Pons (tissue), 1 donor: ENCODE measurements at regions not wholly inside any gene's neighbourhood (a gene's known extent, or its start where the extent isn't known, plus 50 kb on each side); places are given as distances from the start of the nearest gene placed in this dataset.
"Not testable (repeated sequence)": the region's sequence is repeated elsewhere in the genome, so short reads cannot be mapped to it uniquely, and the experiment has no call there.

Experiments
- DNase-seq: peaks from one replicate; pipeline ENCODE4 v3.0.0-alpha.2; 2016; ENCODE audit warnings: low spot score

- no peak for DNase-seq
Measured at GRCh38 chr3:43838009-43838758, 147.4 kb downstream of the ABHD5 start.

DNA sequence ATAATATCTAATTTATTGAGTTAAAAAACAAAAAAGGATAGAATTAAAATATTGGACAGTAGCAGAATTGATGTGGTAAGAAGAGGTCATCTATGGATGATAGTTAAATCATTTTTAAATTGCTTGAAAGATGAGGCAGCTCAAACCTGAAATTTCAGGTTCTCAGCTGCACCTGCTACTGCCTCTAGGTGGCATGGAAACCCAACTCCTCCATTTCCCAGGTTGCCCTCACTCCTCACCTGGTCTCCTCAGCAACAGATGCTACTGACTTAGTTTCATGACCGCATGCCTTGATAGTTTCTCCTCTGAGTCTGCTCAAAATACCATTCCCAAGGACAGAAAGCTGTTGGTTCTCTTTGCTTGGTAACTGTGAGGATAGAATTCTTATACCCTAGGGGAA, 148.1 kb downstream of the ABHD5 start:
- no peak for DNase-seq

- no peak for DNase-seq
Measured at GRCh38 chr3:43843386-43843785, 152.6 kb downstream of the ABHD5 start.

DNA sequence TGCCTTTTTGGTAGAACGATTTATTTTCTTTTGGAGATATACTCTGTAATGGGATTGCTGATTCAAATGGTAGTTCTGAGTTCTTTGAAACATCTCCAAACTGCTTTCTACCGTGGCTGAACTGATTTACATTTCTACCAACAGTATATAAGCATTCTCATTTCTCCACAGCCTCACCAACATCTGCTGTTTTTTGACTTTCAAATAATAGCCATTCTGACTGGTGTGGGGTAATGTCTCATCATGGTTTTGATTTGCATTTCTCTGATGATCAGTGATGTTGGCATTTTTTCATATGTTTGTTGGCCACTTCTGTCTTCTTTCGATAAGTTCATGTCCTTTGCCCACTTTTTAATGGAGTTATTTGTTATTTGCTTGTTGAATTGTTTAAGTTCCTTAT, 154.0 kb downstream of the ABHD5 start:
- DNase-seq: no peak

DNA sequence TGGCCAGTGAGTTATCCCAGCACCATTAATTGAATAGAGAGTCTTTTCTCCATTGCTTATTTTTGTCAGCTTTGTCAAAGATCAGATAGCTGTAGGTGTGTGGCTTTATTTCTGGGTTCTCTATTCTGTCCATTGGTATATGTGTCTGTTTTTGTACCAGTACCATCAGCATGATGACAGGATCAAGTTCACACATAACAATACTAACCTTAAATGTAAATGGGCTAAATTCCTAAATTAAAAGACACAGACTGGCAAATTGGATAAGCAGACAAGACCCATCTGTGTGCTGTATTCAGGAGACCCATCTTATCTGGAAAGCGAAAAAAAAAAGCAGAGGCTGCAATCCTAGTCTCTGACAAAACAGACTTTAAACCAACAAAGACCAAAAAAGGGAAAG, 154.8 kb downstream of the ABHD5 start:
- not testable (repeated sequence) for DNase-seq

DNA sequence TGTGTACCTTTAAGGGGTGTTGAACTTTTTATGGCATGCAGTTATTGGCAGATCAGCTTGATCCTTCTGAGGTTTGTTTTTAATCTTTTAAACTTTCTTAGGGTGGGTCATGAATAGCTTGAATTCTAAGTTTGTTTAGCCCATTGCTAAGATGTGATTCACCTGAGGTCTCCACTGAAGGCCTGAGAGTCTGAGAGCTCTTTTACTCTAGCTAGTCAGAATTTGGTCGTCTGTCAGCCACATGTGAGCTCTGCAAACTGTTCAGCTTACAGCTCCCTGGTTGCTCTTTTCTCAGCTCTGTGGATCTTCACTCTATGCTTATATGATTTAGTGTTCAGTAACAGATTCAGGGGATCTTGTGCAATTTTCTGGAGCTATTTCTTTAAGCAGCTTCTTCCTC, 161.3 kb downstream of the ABHD5 start:
- DNase-seq: no peak

GRCh38 chr3:43854283-43854682, 163.5 kb downstream of the ABHD5 start:
- no peak for DNase-seq

GRCh38 chr3:43854916-43855315, 164.2 kb downstream of the ABHD5 start:
- DNase-seq: no peak

DNA sequence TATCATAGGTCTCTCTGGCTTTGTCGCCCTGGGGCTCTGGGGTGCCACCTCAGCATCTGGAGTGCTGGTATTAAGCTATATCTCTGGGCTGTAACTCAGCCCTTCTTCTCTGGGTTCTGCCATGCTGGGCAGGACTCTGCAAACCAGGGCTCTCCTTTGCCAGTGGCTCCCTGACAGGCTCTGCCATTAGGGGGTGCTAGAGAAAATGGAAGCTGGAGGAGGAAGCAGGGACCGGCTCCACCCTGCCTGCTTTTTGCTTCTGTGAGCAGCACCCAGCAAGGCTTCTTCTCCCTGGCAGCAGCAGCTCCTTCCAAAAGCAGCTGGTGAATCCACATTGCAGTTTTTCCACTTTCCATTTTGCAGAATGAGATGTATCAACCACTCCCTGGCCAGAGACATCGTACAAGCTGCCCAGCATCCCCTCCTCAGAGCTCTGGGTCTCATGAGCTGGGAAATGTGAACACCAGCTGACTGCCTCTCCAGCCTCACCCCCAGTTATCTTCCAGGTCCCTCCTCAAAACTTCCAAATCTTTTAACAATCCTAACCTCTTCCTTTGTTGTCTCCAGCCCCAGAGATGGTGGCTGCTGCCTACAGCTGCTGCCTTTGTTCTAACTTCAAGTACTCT, 165.0 kb downstream of the ABHD5 start:
- DNase-seq: peak; percentile 63

DNA sequence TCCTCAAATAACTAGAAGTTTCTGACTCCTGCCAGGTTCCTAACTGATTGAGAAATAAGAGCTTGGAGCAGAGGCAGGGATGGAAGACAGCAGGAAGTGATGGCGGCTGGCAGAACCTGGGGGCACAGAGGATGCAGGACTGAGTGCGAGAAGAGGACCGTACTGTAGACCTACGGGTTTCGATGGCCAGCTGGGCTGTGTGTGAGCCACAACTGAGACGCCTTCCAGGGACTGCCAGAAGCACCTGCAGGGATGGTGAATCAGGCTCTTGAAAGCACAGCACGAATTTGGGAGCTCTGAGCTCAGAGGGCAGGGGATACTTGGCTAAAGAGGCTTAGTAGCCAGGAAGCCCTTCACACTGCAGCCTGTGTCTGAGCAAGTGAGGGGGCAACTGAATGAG, 165.6 kb downstream of the ABHD5 start:
- DNase-seq: no peak

DNA sequence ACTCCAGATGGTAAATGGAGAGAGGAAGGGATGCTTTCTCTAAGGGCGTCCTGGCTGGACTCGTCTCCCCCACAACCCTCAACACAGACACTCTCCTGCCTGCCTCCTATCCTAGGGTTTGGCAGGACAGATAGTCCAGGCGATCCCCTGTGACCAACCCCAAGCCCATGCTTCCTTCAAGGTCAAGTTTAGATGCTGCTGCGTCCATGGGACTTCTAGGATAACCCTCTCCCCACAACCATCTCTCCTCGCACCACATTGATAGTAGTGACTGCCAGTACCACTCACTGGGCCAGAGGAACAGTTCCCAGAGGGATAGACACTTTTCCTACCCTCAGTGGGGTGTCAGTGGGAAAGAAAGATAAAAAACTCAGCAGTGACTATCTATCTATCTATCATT, 166.0 kb downstream of the ABHD5 start:
- DNase-seq: no peak

DNA sequence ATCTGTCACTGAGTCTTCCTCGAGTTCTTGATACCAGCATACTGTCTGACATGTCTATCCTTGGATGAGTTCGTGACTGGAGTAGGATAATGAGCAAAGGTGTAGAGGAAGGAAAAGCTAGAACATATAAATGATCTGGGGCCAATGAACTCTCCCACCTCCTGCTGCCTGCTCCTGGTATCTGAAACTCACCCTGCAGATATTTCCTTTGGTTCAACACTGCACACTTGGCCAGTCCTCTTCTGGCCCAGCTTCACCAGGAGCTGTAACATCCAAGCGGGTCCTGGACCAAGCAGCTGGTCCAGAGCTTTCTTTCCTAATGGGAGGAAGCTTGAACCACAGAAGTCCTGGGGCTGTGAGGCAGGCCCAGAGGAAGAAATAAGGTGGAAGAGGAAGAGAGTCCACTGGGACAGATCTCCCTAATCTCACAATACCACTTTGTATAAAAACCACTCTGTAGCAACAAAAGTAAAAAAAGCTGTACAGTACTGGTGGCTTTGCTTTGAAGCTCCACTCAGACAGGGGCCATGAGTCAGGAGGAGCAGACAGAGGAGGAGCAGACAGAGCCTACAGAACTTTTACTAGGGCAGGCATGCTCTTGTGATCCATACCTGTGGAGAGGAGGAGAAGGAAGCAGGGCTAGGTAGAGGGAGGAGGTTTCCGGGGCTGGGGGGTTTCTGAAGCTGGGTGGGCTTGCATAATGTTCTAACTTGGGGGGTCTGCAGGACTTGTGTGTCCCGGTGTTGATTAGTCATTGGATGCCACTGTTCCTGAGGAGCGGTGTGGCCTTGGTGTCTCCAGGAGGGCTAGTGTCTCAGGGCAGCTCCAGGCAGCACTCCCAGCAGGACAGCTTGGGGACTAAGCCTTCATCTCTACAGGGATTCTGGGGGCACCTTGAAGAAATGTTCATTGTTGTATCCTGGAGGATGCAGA, 166.9 kb downstream of the ABHD5 start:
- DNase-seq: no peak

DNA sequence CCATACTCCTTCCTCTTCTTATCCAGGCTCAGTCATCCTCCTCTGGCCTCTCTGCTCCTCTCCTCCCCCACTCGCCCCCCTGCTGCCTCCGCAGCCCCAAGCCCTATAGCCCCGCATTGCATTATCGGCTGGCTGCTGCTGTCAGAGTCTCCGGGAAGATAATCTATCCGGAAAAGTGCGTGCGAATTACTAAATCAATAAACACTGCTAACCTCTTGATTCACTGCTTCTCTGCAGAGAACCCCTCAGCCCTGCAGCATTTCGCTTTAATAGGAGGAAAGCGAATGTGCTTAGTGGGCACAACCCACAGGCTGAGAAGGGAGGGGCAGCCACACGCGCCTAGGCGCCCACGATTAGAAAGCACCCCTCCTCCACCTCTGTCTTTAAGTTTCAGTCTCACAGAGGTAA, 167.6 kb downstream of the ABHD5 start:
- DNase-seq: no peak

DNA sequence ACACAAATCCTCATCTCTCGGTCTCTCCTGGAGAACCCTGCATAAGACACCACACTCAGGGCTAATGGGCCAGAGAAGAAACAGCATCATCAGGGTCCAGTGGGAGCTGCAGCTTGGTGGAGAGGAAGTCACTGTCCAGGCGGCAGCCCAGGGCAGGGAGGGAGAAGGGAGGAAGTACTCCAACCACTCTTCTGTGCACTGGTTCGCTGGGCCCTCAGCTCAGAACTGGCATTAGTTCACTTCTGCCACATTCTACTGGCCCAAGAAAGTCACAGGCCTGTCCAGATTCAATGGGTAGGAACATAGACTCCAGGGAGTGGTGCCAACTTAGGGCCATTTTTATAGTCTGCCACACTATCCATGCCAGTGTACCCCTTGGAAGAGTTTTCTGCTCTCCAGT, 169.0 kb downstream of the ABHD5 start:
- DNase-seq: no peak

GRCh38 chr3:43861635-43862034, 170.9 kb downstream of the ABHD5 start:
- no peak for DNase-seq

DNA sequence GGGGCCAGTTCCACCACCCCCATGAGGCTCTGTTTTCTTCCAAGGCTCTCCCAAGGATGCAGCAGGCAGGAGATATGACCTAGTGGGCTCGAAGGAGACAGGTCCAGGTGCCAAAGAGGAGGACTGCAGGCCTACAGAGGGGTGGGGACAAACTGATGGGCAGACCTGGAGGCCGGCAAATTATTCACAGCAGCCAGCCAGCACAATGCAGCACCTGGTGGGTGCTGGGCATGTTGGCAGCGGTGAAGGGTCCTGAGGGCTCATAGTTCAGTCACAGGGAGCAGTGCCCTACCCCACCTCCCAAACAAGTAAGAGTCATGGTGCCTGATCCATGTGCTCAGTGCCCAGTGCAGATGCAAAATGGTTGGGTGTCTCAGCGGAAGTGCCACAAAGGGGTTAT, 171.7 kb downstream of the ABHD5 start:
- no peak for DNase-seq

DNA sequence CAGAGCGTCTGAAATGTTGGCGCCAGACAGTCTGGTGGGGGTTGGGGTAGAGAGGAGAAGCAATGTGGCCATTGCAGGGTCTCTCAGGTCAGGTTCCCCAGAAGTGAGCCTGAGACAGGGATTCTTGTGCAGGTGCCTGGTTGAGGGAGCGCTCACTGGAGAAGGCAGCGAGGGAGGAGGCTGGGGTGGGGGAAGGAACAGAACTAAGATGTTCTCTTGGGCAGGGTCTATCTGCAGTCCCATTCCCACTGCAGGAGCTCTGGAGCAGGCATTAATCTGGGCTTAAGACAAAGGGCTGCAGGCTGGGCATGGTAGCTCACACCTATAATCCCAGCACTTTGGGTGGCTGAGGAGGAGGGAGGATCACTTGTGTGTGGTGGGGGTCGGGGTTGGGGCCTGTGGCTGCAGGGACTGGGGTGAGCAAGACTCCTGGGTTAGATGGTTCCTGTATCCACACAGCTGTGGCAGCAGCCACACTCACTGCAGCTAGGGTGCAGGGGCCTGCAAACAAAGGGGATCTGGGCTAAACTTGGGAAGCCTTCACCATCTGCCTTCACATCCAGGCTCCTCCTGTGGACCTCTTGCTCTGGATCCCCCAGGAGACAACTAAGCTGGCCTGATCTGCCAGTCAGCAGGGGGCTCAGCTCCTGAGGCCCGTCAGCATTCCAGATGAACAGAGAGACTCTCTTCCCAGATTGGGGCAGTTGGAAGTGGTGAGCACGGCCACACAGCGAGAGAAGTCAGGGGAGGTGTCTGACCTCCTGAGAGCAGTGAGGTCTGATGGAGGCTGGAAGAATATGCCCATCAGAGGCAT, 172.5 kb downstream of the ABHD5 start:
- DNase-seq: no peak

DNA sequence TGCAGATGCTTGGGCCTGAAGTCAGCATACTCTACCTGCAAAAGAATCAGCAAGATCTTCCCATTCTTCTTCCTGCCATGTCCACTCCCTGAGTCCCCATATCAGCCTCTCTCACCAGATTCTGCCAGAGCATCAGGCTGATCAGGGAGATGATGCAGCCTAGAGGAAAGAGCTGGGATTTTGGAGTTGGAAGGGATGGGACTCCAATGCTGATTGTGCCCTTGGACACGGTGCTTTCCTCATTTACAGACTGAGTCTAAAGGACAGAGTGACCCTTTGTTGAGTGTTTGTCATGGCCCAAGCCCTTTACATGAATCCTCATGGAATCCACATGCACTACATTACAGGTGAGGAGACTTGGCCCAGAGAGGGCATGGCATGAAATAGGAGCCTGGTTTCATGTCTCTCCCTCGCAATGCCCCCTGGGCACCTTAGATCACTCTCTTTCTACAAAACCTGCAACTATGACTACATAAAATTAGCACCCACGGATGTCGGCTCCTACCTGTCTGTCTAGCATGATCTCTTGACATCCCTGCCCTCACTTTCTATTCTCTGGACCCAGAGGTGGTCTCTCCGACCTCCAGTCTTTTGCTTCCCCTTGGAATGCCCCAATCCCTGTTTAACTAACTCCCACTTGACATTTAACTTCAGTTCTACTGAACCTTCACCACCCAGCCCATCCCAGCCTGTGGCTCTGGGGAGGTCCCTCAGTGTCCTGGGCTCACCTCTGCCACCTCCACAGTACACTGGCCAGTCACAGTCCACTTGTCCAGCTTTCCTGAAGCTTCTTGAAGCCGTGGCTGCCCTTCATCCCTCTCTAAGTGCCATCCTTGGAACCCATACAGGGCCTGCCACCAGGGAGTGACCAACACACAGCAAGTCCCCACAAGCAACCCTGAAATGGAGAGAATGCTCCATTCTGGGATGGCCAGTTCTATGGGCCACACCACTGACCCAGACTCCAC, 173.5 kb downstream of the ABHD5 start:
- DNase-seq: no peak

- no peak for DNase-seq
Measured at GRCh38 chr3:43865351-43865750, 174.6 kb downstream of the ABHD5 start.

GRCh38 chr3:43865887-43866528, 175.3 kb downstream of the ABHD5 start:
- DNase-seq: no peak
